HG02981 (cell line): ENCODE measurements at regions not wholly inside any gene's neighbourhood (a gene's known extent, or its start where the extent isn't known, plus 50 kb on each side); places are given as distances from the start of the nearest gene placed in this dataset.
A peak's percentile ranks its signal among the peaks of the same experiment; 100 is the strongest.

Experiments used
- ATAC-seq: cut with Tn5 transposase; IDR thresholded peaks from one replicate; pipeline ENCODE4 v1.9.1; 2021; ENCODE audit warnings: mild to moderate bottlenecking, moderate library complexity; ENCODE audit not compliant: unreplicated experiment

DNA sequence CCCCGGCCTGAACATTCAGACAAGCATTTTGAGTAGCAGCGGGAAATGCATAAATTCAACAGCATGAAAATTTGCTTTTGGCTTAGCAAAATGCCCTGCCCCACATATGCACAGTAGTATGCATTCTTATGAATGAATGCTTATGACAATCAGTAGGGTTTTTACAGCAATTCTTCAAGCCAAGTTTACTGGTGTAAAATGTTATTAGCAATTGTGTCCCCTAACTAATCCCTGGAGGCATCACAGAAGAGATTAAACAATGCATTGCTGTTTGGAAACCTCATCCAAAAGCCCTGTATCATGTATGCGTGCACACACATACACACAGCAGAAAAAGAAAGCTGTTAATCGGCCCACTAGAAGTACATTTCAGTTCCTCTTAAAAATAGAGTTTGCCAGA lies 406.5 kb downstream of the LRIG3 start:
- ATAC-seq = no peak

DNA sequence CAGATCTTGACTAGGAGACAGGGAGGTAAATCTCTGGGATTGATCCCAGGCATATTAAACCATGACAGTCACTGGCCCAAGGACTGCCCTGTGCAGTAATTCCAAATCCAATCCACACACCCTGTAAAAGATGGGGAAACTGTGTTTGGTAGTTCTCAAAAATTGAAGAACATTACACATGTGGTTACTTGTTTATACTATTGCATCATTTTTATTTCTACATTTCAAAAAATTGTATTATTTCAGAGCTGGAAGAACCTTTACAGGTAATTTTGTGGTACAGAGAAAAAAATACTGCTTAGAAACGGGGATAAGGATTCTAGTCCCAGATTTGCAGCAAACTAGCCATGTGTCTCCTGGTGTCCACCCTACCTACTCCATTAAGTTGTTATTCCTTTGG lies 400.5 kb downstream of the LRIG3 start:
- no peak for ATAC-seq

DNA sequence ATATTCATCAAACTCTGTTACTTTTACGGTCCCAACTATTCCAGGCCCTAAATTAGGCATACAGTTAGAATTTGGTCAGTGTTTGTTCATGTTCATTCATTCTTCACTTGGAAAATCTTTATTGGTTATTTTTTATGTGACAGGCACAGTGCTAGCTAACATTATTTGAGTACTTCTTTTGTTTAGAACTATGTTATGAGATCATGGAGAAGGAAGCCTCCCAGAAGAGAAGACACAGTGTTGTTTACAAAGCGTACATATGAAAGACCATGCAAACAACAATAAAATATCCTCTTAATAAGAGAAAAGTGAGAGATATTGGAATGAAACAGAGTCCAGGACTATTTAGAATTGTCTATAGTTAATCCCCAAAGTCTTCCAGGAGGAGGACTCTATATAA lies 399.2 kb downstream of the LRIG3 start:
- no peak for ATAC-seq

DNA sequence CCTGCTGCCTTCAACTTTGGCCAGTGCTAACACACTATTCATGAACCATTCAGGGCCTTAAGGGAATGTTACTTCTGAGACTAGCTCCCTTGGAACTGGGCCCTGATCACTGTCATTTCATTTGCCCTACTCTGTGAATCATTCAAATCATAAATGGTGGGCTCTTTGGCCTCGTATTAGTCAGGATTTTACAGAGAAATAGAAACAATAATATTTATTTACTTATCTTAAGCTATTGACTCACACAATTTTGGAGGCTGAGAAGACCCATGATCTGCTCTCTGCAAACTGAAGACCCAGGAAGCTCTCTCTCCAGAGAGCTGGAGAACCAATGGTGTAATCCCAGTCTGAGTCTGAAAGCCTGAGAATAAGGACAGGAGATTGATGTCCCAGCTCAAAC lies 398.5 kb downstream of the LRIG3 start:
- no peak for ATAC-seq

GRCh38 chr12:58523360-58523759 lies 396.9 kb downstream of the LRIG3 start:
- no peak for ATAC-seq

GRCh38 chr12:58528271-58528670 lies 392.0 kb downstream of the LRIG3 start:
- ATAC-seq = no peak

DNA sequence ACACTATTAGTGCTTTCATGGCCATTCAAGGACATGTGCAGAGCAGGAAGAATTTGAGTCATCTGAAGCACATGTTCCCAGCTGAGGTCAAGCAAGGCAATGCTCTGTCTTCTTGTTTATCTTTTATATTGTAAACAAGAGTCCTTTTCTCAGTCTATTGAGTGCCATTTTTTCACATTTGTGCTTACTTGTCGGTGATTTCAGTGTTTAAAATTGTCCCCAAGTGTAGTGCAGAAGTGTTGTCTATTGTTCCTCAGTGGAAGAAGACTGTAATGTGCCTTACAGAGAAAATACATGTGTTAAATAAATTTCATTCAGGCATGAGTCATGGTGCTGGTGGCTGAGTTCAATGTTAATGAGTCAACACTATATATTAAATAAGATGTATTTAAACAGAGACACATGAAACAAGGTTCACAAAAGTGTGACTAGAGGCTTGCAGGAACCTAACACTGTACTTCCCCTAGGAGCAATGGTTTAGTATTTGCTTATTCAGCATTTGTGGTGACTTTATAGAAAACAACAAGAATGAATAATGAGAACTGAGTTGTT lies 391.1 kb downstream of the LRIG3 start:
- ATAC-seq = no peak

DNA sequence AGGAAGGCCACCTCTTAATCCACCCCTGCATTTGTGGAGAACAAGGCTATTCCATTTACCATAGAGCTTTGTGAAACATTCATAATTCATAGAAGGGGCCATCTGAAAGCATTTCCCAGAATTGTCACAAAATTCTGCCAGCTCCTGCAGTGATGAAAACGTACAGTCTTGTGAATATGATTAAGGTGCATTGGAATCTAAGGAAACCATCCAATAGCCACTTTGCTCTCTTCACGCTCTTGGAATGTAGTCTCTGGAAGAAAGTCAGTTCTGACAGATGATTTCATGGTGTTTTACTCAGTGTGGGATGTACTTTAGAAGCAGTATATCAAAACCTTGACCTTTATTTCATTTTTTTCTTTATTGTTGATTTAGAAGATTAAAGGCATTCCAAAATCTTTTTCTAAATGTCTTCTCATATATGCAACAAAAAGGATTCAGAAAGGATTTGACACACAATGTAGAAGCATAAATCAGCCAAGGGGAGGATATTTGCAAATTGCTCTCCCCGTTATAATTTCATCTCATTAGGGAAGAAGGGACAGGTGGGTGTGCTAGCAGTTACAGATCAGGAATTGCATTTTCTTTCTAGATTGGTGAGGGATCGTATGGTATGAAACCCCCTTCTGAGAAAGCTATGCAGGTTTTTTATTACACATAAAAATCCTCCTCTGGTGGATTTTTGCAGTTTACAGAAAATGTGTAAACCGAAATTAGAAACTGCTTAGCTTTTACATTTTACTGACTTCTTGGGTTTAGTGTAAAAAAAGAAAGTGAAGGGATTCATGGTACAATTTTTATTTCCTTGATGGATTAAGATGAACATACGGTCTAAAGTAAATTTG lies 390.2 kb downstream of the LRIG3 start:
- no peak for ATAC-seq

DNA sequence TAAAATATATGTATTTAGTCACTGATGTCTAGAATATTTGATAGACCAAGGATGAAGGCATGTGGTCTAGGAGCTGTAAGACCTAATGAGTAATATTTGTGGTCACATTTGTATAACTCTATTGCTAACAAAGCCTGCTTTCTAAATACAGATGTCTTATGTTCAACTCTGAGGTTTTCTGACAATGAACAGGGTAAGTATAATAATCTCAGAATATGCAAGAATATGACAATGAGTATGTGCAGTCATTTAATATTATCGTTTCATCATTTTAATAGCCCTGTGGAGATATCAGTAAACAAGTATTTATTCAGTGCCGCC lies 389.6 kb downstream of the LRIG3 start:
- no peak for ATAC-seq

GRCh38 chr12:58532855-58533608 lies 387.3 kb downstream of the LRIG3 start:
- ATAC-seq = no peak

GRCh38 chr12:58533652-58534051 lies 386.7 kb downstream of the LRIG3 start:
- ATAC-seq = no peak

DNA sequence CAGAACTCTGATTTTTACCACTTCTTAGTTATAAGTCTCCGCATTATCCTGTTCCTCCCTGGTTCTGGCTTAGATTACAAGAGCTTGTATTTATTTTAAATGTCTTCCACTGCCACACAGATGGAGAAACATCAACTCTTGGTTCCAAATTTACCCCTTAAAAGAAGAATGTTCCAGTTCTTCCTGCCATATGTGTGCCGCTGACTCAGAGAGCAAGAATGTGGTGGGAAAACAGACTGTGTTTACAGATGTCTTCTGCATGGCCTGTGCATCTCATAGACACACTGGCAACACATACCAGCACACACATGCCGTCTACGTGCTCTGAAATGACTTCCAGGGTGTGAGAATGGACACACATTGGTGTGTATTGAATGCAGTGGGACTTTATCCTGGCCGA lies 383.0 kb downstream of the LRIG3 start:
- ATAC-seq = no peak

DNA sequence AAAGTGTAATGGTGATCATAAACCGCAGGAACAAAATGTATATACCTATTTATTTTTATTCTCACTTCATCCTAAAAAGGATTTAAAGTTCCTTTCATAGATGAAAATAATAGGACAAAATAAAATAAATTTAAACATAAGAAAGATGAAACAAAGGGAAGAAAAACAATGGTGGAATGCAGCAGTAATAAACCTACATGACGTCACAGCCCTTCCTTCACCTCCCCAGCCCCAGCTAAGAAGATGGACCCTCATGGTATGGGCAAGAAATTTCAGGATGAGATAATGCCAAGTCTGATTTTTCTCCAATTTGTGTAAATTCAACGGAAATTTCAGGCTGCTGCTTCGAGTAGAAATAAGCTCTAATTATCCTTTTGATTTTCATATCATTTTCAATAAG lies 381.0 kb downstream of the LRIG3 start:
- ATAC-seq = no peak

GRCh38 chr12:58540480-58541299 lies 379.6 kb downstream of the LRIG3 start:
- peak; percentile 75 for ATAC-seq

- ATAC-seq = no peak
Measured at GRCh38 chr12:58541300-58541690, 379.0 kb downstream of the LRIG3 start.

- ATAC-seq = no peak
Measured at GRCh38 chr12:58544281-58544680, 376.0 kb downstream of the LRIG3 start.

- ATAC-seq = no peak
Measured at GRCh38 chr12:58547217-58547616, 373.1 kb downstream of the LRIG3 start.

DNA sequence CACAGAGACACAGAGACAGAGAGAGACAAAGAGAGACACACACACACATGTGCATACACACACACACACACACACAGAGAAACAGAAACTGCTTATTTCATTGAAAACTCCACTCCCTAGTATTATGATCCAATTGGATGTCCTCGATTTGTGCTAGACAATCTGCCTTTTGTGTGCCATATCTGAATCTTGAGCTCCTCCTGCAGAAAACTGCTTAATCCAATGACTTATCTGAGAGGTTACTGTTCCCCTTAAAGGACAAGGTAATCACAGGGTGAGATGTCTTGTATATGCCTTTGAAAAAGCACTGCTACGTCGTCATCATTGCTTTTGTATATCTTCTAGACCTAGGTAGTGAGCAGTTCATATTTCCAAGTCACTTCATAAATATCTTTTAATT lies 371.5 kb downstream of the LRIG3 start:
- ATAC-seq = no peak

DNA sequence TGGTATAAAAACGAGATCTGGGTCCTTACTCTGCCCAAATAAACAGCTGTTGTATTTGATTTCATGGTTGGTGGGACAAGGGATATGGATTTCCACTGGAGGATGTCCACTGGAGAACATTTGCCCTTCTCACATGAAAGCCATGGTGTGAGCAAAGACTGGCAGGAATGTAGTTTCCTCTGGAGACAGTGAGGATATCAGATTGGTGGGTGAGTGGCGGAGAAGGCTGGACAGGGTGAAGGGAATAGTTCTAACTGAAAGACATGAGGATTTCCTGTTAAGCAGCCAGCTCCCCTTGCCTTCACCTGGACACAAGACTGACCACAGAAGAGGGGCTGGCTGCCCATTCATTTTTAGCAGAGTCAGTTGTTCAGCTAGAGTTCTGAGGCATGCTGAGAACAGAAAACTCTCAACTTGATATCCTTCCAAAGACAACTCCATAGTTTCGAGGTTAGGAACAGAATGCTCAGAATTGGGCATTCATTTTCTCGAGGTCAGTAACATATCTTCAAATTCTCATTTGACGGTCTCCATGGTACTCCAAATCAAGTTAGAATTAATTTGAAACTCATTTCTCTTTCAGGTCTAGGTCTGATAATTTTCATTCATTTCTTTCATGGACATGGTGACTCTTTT lies 365.7 kb downstream of the LRIG3 start:
- ATAC-seq = no peak

DNA sequence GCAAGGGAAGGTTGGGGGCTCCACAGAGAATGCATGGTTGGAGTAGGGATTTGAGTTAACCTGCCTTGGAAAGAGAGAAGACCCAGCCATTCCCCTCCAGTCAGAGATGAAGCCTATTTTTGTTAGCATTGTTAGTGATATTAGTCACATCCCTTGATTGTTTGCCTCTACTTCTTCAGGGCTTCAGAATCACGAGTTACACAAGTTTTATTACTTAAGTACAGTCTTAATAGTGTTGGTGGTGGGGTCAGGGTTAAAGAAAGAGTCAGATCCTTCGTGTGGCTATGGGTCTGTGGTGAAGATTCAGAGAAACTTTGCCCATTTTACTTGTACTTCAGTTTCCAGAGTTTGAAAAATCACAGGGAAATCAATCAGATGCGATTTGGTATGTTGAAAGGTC lies 363.1 kb downstream of the LRIG3 start:
- ATAC-seq = no peak

GRCh38 chr12:58557661-58558060 lies 362.6 kb downstream of the LRIG3 start:
- no peak for ATAC-seq
